Activated CD4-positive, alpha-beta T cell treated with anti-CD3 and anti-CD28 coated beads, Interleukin-2, amount 50 U/mL, for 24 hours (primary cell): ENCODE measurements at regions not wholly inside any gene's neighbourhood (a gene's known extent, or its start where the extent isn't known, plus 50 kb on each side); places are given as distances from the start of the nearest gene placed in this dataset.

ENCODE experiments used
- DNase-seq, 2 donors: peaks; one replicate each; pipeline ENCODE4 v3.0.0-alpha.2; 2020; ENCODE audit warnings: low read depth in 1 of 2, low spot score in 1 of 2

DNA sequence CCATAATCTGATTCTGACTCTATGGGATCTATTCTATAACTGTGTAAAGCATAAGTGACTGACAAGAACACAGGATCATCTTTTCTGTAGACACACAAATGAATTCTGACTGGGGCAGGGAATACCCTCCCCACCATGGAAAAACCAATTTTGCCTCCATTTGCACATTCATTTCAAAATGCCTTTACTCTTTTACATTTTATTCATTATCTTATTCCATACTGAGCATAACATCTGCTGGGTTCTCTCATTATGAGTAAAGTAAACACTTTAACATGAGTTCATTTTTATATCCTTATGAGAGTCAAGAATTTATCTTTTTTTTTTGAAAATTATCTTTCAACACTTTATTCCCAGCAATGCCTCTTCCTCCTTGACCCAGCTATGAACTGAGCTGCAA, 163.5 kb downstream of the RNF152 start:
- no peak for DNase-seq

DNA sequence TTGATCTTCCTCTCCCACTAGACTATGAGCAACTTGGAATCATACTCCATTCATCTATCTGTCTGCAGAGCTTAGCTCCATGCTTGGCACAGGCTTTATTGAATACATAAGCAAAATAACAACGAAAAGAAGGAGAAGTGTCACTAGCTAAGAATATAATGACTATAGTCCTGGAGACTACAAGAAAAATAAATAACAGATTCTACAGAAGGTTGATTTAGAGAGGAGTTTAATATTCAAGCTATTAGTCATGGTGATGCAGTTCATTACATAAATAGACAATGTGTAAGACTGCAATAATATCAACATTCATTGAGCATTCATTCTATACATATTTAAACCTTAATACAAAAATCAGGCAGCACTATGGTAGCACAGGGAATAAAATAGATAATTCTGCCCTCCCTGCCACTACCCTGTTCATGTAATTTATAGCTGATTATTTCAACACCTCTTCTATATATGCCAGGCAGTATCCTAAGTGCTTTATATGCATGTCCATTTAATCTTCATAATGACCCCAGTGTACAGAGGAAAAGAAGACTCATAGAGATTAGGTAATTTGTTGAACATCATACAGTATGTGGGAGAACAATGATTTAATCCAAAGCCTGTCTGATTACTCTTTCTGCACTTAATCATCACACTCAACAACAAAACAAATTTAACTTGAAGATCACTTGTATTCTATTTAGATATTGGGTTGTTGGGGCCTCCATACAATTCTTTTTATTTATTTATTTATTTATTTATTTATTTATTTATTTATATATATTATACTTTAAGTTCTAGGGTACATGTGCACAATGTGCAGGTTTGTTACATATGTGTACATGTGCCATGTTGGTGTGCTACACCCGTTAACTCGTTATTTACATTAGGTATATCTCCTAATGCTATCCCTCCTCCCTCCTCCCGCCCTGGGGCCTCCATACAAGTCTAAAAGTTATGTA, 165.3 kb downstream of the RNF152 start:
- DNase-seq: no peak

DNA sequence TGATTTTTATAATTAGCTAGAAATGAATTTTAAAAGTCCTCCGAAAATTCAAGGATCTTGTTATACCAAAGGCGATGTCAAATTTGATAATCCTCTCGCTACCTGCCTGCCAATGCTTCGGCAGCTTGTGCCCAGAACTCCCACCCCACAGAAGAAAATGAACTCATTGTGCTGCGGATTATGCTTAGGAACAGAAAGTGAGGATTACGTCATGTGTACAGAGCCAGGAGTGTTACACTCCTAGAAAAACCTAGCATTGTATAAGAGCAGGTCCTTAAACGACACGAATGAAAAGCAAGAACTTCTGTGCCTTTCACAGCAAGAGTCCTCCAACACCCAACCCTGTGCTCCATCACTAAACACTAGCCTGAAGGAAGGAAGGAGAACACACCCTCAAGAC, 168.3 kb downstream of the RNF152 start:
- no peak for DNase-seq

GRCh38 chr18:61722247-61722646, 170.6 kb downstream of the RNF152 start:
- DNase-seq: no peak

DNA sequence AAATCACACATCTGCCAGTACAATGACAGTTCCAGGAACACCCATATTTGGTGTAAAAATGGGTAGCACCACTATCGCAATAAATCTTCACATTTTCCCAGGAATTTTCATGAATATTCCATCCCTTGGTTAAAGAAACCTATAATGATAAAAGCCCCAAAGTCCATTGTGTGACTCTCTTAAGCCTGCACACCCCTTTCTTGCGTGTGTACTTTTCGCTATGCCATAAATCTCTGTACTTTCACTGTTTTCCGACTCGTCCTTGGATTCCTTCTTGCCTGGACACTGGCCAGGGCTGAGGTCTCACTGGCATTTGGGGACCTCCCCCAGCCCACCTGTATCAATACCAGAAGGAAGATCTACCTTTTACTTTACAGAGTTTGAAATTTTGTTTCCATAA, 172.3 kb downstream of the RNF152 start:
- no peak for DNase-seq

GRCh38 chr18:61719671-61720070, 173.1 kb downstream of the RNF152 start:
- DNase-seq: no peak

DNA sequence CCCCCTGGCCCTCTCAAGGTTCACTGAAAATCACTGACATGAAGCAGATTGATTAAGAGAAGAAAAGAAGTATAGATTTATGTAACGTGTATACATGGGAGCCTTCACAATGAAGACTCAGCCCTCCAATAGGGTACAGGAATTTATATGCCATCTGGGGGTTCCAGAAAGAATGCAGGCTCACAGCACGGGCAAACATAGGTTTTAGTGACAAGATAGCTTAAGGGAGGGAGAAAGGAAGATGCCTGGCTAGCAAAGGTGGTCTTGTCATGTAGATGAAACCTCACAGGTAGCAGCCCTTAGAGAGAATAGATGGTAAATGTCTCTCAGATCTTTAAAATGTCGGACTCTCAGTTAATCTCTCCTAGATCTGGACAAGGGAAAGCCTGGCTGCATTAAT, 173.9 kb downstream of the RNF152 start:
- DNase-seq: no peak

DNA sequence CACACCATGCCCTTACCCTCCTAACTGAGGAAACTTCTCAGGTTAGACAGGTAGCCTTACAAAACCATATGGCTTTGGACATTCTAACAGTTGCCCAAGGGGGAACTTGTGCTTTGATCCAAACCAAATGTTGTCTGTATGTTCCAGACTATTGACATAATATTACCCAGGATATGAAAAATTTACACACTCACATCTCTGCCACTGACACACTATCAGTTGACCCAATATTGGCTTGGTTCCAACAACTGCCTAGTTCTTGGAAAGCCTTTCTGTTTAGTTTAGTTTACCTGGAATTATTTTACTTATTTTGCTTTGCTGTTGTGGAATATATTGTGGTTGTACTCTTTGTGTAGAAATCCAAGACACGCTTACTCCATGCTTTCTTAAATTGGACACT, 178.4 kb downstream of the RNF152 start:
- no peak for DNase-seq

DNA sequence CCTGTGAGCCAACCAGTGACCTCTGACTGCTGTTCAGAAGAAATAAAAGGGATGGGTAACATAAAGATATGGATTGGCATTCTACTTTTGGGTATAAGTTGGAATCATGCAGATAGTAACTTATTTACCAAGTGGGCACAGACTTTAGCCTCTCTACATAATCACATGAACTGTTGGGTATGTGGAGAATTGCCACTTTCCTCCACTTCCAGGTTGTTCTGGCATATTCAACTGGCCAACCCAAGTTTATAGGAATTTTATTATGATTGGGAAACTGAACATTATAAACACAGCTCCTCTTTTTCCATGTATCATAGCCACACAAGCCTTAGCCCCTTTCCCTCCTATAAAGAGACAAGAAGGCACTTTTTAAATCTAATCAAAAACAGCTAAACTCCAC, 179.3 kb downstream of the RNF152 start:
- no peak for DNase-seq

DNA sequence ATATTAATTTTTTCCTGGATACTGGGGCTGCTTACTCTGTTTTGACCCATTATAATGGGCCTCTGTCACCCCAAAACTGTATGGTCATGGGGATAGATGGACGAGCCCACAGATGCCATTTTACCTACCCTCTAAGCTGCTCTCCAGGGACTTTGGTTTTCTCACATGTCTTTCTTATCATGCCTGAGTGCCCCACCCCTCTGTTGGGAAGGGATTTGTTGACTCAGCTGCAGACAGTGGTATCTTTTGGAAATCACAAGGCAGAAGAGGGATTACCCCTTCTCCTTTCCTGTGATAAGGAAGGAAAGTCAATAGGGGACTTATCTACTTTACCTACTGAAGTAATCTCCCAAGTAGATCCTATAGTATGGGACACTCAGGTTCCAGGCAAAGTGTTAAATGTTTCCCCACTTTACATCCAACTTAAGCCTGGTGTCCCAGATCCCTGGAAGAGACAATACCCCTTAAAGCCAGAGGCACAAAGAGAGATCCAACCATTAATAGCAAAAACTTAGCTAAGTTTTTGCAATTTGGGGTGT, 182.7 kb downstream of the RNF152 start:
- no peak for DNase-seq

DNA sequence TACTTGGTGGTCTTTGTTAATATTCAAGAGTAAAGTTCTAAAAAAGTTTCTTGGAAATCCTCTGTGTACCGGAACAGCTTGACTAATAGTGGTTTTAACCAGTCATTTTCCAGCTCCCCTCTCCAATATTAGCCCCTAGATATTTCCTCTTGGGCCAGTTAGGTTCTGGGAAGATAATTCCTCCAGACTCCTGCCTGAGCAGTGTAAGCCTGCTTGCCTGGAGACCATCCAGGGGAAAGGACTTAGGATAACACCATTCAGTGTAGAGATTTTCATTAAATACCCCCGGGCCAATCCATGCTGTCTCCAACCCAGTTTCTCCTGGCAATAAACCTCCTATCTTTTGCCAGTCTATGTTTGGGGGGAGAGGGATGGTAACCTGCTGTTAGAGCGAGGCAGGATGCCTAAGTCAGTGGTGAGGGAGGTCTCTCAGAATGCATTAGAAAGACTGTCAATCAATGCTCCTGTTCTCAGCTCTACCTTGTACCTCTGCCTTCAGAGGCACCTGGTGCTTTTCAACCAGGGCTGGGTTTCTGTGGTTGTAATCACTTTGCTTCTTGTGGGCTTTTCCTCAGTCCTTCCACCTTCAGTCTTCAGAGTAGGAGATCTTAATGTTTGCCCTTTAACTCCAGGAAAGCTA, 186.4 kb downstream of the RNF152 start:
- DNase-seq: no peak

- DNase-seq: no peak
These were observed 189.3 kb downstream of the RNF152 start for GRCh38 chr18:61703508-61703907.

DNA sequence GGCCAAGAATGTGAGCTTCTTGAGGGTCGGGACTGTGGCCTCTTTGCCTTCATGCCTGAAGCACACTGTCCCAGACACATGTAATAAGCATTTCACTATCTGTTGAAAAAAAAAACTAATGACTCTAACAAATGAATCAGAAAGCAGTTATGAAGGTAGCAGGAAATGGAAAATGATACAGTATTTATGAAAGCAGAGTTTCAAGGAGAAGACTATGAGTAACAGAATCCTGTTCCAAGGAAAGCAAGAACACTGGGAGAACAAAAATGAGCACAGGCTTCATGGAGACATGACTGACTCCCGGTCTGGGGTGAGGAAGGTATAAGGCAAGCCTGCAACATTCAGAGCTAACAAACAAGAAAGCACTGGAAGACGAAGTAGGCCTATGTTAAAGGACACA, 190.8 kb downstream of the RNF152 start:
- DNase-seq: no peak

DNA sequence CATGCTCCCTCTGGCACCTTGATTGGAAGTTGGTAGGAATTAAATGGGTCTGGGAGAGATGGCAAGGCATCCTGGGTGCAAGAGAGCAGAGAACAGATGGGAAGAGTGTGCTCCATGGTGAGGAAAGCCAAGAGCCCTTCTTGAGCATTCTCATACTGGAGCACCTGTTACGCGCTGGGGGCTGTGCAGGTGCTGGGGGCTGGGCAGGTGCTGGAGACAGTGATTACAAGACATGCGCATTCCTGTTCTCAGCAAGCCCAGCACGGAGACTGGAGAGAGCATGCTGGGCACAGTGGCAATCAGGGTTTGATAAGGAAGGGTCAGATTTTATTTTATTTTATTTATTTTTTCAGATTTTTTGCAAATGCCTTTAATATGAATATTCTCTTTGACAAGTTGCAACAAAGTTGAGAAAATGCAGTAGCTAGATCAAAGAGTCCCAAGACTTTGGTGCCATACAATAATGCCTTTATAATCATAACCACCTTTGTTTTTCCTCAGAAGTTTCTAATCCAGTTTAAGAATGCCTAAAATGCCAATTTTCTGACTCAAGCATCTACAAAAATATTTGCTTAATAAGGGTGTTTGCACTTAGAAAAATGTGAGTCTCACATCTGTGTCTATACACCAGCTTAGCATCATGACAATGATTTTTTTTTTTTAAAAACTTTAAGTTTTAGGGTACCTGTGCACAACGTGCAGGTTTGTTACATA, 193.3 kb downstream of the RNF152 start:
- no peak for DNase-seq

DNA sequence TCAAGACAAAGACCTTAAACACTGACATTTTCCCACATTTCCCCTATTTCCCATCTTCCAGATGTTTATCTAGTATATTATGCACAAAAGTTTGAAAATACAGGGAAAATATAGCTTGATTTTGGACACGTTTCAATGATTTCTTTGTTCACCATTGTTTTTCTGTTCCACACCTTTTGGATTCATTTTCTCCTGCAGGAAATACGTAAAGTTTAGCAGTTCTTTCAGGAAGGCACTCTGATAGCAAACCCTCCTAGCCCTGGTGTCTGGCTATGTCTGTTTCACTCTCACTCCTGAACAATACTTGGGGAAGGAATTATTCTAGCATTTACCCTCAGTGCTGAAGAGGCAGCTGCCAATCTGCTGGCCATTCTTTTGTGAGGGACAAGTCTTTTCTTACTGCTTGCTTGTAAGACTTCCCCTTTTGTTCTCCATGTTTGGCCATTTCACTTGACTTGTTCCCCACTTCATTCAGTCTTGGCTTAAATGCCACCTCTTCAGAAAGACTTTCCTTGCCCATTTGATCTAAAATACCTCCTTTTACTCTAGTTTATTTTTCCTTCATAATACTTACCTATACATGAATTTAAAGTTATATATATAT, 195.4 kb downstream of the RNF152 start:
- no peak for DNase-seq

GRCh38 chr18:61694236-61694635, 198.6 kb downstream of the RNF152 start:
- no peak for DNase-seq

GRCh38 chr18:61690418-61691138, 202.2 kb downstream of the RNF152 start:
- DNase-seq: no peak

GRCh38 chr18:61687317-61687716, 205.5 kb downstream of the RNF152 start:
- DNase-seq: no peak

- DNase-seq: no peak
These were observed 209.0 kb downstream of the RNF152 start for GRCh38 chr18:61683856-61684255.

DNA sequence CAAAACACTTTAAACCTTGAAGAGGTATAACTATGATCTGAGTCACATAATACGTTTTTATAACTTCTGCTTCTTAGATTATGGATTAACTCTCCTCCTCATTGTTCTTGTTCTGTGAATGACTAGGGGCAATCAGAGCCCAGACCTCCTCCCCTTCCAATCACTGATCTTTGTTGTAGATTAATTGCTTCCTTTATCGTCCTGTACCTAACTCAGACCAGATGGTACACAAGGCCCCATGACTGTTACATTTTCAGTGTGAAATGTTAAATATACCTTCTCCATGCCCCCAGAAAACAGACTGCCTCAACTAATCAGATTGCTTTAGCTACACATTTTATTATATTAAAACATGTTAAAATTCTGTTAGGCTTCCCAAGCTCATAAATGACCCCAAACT, 211.7 kb downstream of the RNF152 start:
- no peak for DNase-seq

DNA sequence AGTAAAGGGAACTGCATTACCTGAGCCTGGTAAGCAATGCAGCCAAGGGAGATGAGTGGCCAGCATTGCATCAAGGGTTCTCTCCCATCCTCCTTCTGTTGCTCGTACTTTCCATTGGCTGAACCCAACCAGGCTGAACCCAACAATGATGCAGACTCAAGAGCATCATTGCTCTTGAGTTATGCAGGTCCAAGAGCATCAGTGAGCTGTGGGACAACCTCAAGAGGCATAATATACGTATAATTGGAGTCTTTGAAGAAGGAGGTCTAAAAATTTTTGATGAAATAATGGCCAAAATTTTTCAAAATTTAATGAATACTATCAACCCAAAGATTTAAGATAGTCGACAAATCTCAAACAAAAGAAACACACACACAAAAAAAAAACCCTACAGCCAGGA, 213.0 kb downstream of the RNF152 start:
- DNase-seq: no peak
